Breast epithelium (tissue), 3 donors: ENCODE measurements at regions not wholly inside any gene's neighbourhood (a gene's known extent, or its start where the extent isn't known, plus 50 kb on each side); places are given as distances from the start of the nearest gene placed in this dataset.

ENCODE experiments used
- POLR2A ChIP-seq: fragments of 450-650 bp; IDR thresholded peaks from one replicate; pipeline ENCODE4 v1.6.1; 2016; ENCODE audit warnings: antibody characterized with exemption, mild to moderate bottlenecking, moderate library complexity
- TF ChIP-seq, protein P1 (sequence below), 3 donors: fragments of 450-650 bp; IDR thresholded peaks; one replicate each; pipeline ENCODE4 v1.5.1; 2016 to 2017; ENCODE audit warnings: antibody characterized with exemption in 3 of 3, mild to moderate bottlenecking in 3 of 3, moderate library complexity in 3 of 3

DNA sequence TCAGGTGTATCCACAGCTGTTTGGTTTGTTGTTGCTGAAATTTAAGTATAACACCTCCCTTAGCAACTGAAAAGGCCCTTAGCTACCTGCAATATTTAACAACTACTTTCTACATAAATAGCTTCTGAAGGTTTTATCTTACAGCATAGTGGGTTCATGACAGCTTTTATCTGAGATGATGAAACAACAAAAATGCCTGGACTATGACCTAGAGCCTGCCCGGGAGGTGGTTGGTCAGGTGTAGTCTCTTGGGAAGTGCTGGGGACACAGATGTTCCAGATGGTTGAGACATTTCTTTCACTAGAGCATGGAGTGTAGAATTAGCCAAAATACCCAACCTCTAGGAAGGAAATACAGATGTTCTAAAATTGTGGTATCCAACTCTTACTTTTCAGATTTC, 705.4 kb downstream of the MAFB start:
- TF ChIP-seq, protein P1, sequence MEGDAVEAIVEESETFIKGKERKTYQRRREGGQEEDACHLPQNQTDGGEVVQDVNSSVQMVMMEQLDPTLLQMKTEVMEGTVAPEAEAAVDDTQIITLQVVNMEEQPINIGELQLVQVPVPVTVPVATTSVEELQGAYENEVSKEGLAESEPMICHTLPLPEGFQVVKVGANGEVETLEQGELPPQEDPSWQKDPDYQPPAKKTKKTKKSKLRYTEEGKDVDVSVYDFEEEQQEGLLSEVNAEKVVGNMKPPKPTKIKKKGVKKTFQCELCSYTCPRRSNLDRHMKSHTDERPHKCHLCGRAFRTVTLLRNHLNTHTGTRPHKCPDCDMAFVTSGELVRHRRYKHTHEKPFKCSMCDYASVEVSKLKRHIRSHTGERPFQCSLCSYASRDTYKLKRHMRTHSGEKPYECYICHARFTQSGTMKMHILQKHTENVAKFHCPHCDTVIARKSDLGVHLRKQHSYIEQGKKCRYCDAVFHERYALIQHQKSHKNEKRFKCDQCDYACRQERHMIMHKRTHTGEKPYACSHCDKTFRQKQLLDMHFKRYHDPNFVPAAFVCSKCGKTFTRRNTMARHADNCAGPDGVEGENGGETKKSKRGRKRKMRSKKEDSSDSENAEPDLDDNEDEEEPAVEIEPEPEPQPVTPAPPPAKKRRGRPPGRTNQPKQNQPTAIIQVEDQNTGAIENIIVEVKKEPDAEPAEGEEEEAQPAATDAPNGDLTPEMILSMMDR (IDR thresholded peaks at IDR 0.05): no peak
- no peak for TF ChIP-seq POLR2A
